ENCODE measurements at regions not wholly inside any gene's neighbourhood (a gene's known extent, or its start where the extent isn't known, plus 50 kb on each side); places are given as distances from the start of the nearest gene placed in this dataset.

GRCh38 chr4:53644607-53645006 lies 53.3 kb upstream of the LNX1 start:
- no peak overlapping the region for H3K4me3 ChIP-seq (ENCODE audit: low read depth, low read length)
- DNase-seq (ENCODE audit: low read depth): no peak
- no peak for TF ChIP-seq CTCF (IDR thresholded peaks at IDR 0.05; ENCODE audit: insufficient read depth, low read length)

Data from fibroblast of the aortic adventitia (primary cell).